Neuronal stem cell (in vitro differentiated cells): ENCODE measurements at regions not wholly inside any gene's neighbourhood (a gene's known extent, or its start where the extent isn't known, plus 50 kb on each side); places are given as distances from the start of the nearest gene placed in this dataset.

Experiments used
- DNase-seq: peaks from one replicate; pipeline ENCODE4 v3.0.0-alpha.2; 2013; ENCODE audit warnings: low spot score
- H2AFZ ChIP-seq: one replicate; pipeline ENCODE4 v1.6.1; 2013; ENCODE audit warnings: mild to moderate bottlenecking, low read length, inconsistent platforms
- H2AK5ac ChIP-seq: 2 replicates; pipeline ENCODE4 v1.6.1; 2013; ENCODE audit warnings: low read depth, mild to moderate bottlenecking, inconsistent platforms, low read length, moderate library complexity, mixed read lengths
- H2BK120ac ChIP-seq: 2 replicates; pipeline ENCODE4 v1.6.1; 2013; ENCODE audit warnings: low read depth, mild to moderate bottlenecking, inconsistent platforms, low read length, moderate library complexity, mixed read lengths
- H2BK12ac ChIP-seq: one replicate; pipeline ENCODE4 v1.6.1; 2013; ENCODE audit warnings: low read length, inconsistent platforms
- H2BK15ac ChIP-seq: 2 replicates; pipeline ENCODE4 v1.6.1; 2013; ENCODE audit warnings: mild to moderate bottlenecking, low read length, inconsistent platforms, mixed read lengths
- H2BK5ac ChIP-seq: one replicate; pipeline ENCODE4 v1.6.1; 2013; ENCODE audit warnings: inconsistent platforms, mild to moderate bottlenecking, low read length, moderate library complexity
- H3K14ac ChIP-seq: one replicate; pipeline ENCODE4 v1.6.1; 2013; ENCODE audit warnings: low read length, inconsistent platforms
- H3K18ac ChIP-seq: 2 replicates; pipeline ENCODE4 v1.6.1; 2013; ENCODE audit warnings: low read length, inconsistent platforms
- H3K23ac ChIP-seq: 2 replicates; pipeline ENCODE4 v1.6.1; 2013; ENCODE audit warnings: low read depth, mild to moderate bottlenecking, mixed read lengths, low read length, inconsistent platforms; ENCODE audit not compliant: poor library complexity
- H3K27ac ChIP-seq: replicated peaks from 3 replicates; pipeline ENCODE4 v1.5.1; 2013; ENCODE audit warnings: low read length, inconsistent platforms
- H3K27me3 ChIP-seq, 3 experiments: 2 replicates each; pipeline ENCODE4 v1.6.1; 2013; ENCODE audit warnings: low read length in 3 of 3, mild to moderate bottlenecking in 2 of 3, inconsistent platforms in 1 of 3, low read depth in 1 of 3, mixed read lengths in 1 of 3, moderate library complexity in 1 of 3; ENCODE audit not compliant: control insufficient read depth in 3 of 3, insufficient read depth in 3 of 3
- H3K36me3 ChIP-seq, 2 donors: replicated peaks in 1 of 2; 2 replicates each; pipeline ENCODE4 v1.6.1; 2013; ENCODE audit warnings: low read length in 2 of 2; ENCODE audit not compliant: control insufficient read depth in 2 of 2, insufficient read depth in 2 of 2
- H3K4ac ChIP-seq: 2 replicates; pipeline ENCODE4 v1.6.1; 2013; ENCODE audit warnings: inconsistent platforms, mild to moderate bottlenecking, low read length, moderate library complexity
- H3K4me1 ChIP-seq, 2 donors: 1 replicate in 1 of 2; 2 replicates in 1 of 2; pipeline ENCODE4 v1.6.1; 2013; ENCODE audit warnings: low read length in 2 of 2, low read depth in 1 of 2; ENCODE audit not compliant: control insufficient read depth in 2 of 2, insufficient read depth in 1 of 2
- H3K4me2 ChIP-seq: one replicate; pipeline ENCODE4 v1.6.1; 2013; ENCODE audit warnings: mild to moderate bottlenecking, low read length, inconsistent platforms; ENCODE audit not compliant: insufficient read depth, poor library complexity, severe bottlenecking
- H3K4me3 ChIP-seq, 2 donors: 2 replicates each; pipeline ENCODE4 v1.5.1; 2013; ENCODE audit warnings: low read length in 2 of 2, mild to moderate bottlenecking in 2 of 2, inconsistent platforms in 1 of 2, moderate library complexity in 1 of 2
- H3K79me1 ChIP-seq: one replicate; pipeline ENCODE4 v1.6.1; 2013; ENCODE audit warnings: low read depth, mild to moderate bottlenecking, inconsistent platforms, low read length, moderate library complexity
- H3K9ac ChIP-seq: one replicate; pipeline ENCODE4 v1.6.1; 2013; ENCODE audit warnings: mild to moderate bottlenecking, low read depth, low read length, inconsistent platforms; ENCODE audit not compliant: poor library complexity
- H3K9me3 ChIP-seq, 2 donors: replicated peaks in 1 of 2; 2 replicates each; pipeline versions ENCODE3 to v1.6.1; 2013; ENCODE audit warnings: low read length in 2 of 2, mild to moderate bottlenecking in 2 of 2, inconsistent platforms in 1 of 2, low read depth in 1 of 2, mixed read lengths in 1 of 2, moderate library complexity in 1 of 2; ENCODE audit not compliant: control insufficient read depth in 2 of 2, insufficient read depth in 1 of 2
- H4K8ac ChIP-seq: one replicate; pipeline ENCODE4 v1.6.1; 2013; ENCODE audit warnings: low read depth, mild to moderate bottlenecking, inconsistent platforms, low read length, moderate library complexity
- H4K91ac ChIP-seq: one replicate; pipeline ENCODE4 v1.6.1; 2013; ENCODE audit warnings: low read length, low read depth, mild to moderate bottlenecking, inconsistent platforms; ENCODE audit not compliant: poor library complexity
- WGBS, 2 donors: extraction: QIAGEN DNeasy Blood & Tissue Kit; methylation state at CpG; one replicate each; pipeline ENCODE4 v1.1.7; 2013; ENCODE audit warnings: missing lambda C conversion rate in 2 of 2, mixed read lengths in 1 of 2; ENCODE audit not compliant: insufficient read length in 2 of 2, insufficient replicate concordance in 1 of 2; ENCODE audit errors: extremely low coverage in 2 of 2; 5-methylcytosine and 5-hydroxymethylcytosine counted together

DNA sequence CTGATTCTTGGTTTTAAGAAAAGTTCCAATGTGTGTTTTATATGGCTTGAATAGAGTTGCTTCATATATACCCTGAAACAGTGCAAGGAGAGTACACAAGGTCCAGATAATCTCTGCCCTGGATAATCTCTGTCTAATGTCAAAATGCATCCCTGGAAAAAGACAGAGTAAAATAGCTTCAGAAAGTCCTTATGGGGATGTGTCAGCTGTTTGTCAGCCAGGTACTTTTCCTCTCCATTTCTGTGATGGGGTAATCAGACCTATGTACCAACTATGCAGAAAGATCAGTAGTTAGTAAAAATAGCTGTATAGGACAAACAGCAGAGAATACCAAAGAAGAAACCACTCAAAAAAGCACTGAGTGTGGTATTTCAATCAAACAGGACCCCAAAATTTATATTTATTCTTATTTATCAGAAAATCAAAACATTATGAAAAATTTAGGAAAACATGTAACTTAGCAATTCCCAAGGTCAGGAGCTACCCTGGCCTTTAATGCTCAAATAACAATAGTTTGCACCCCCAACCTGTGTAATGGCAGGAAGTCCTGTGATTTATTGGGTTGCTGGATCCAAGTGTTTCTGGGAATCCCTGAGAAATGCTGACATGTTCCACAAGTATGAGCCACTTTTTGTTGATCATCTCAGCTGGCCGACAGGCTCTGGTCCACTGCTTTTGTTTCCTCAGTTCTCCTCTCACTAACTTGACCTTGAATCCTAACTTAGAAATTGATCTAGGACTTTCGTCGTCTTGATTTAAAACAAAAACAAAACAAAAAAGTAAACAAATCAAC lies 69.6 kb downstream of the MDH1 start:
- H2AFZ ChIP-seq, result no peak overlapping the region

DNA sequence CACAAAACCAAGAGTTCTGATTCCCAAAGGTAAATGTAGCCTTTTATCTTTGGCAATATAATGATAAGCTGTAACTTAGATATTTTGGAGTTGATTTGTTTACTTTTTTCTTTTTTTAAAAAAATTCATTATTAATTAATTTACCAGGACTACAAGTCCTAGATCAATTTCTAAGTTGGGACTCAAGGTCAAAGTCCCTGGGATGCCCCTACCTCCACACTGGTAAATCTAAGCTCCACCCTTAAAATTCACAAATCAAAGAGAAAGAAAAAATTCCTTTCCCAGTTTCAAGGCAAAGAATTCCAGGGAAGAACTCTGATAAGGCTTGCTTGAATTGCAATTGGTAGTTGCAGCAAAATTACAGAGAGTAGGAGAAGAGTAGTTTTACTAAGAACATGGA lies 71.3 kb downstream of the MDH1 start:
- Histone ChIP-seq H4K91ac (no peak overlapping the region), H3K9me3 (no peaks in the 10 kb centered on the region), H3K14ac (no peak overlapping the region), H2BK120ac (no peak overlapping the region), H3K36me3 (no peaks in the 10 kb centered on the region), H3K4me1 (no peaks in the 10 kb centered on the region), H3K23ac (no peak overlapping the region), H3K27me3 (no peaks in the 10 kb centered on the region), H4K8ac (no peak overlapping the region), H3K9ac (no peak overlapping the region), H3K4me2 (no peak overlapping the region), H3K4ac (no peak overlapping the region), H3K27ac (no peak overlapping the region), H3K18ac (no peak overlapping the region), H2BK5ac (no peak overlapping the region), H3K79me1 (no peaks in the 10 kb centered on the region), H3K4me3 (no peak overlapping the region), H2BK12ac (no peak overlapping the region), H2BK15ac (no peak overlapping the region), H2AK5ac (no peak overlapping the region), H2AFZ (no peak overlapping the region)
- no peak for DNase-seq

More for the DNA sequence above, 69.6 kb downstream of the MDH1 start:
- Histone ChIP-seq H2BK15ac (no peak overlapping the region), H3K14ac (no peak overlapping the region), H3K36me3 (no peaks in the 10 kb centered on the region), H3K4me2 (no peak overlapping the region), H2AK5ac (no peak overlapping the region), H4K91ac (no peak overlapping the region), H3K23ac (no peak overlapping the region), H3K18ac (no peak overlapping the region), H3K4ac (no peak overlapping the region), H3K9me3 (no peaks in the 10 kb centered on the region), H3K79me1 (no peaks in the 10 kb centered on the region), H2BK120ac (no peak overlapping the region), H4K8ac (no peak overlapping the region), H2BK12ac (no peak overlapping the region), H3K4me1 (no peaks in the 10 kb centered on the region), H3K9ac (no peak overlapping the region), H3K27ac (no peak overlapping the region), H3K27me3 (no peaks in the 10 kb centered on the region), H3K4me3 (no peak overlapping the region), H2BK5ac (no peak overlapping the region)
- no CpG with 5 or more reads among the region's 3 CpGs for WGBS, 2 donors
- no peak for DNase-seq

DNA sequence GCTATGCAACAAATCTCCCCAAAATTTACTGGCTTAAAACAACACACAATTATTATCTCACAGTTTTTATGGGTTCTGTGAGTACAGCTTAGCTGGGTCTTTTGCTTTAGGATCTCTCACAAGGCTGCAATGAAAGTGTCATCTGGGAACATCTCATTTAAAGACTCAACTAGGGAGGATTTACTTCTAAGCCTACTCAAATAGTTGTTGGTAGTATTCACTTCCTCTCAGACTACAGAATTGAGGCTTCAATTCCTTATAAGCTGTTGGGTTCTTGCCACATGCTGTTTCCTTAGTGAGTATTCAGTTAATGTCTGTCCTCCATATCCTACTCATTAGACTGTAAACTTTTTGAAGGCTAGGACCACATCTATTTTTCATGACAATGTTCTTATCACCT lies 72.3 kb downstream of the MDH1 start:
- Histone ChIP-seq H3K4me3 (no peak overlapping the region), H2AK5ac (no peak overlapping the region), H2BK15ac (no peak overlapping the region), H2BK120ac (no peak overlapping the region), H2BK12ac (no peak overlapping the region), H3K36me3 (no peaks in the 10 kb centered on the region), H3K9ac (no peak overlapping the region), H3K4me1 (no peaks in the 10 kb centered on the region), H3K4me2 (no peak overlapping the region), H4K8ac (no peak overlapping the region), H4K91ac (no peak overlapping the region), H3K79me1 (no peaks in the 10 kb centered on the region), H3K18ac (no peak overlapping the region), H3K9me3 (no peaks in the 10 kb centered on the region), H3K23ac (no peak overlapping the region), H2BK5ac (no peak overlapping the region), H3K27ac (no peak overlapping the region), H3K27me3 (no peaks in the 10 kb centered on the region), H3K4ac (no peak overlapping the region), H3K14ac (no peak overlapping the region), H2AFZ (no peak overlapping the region)
- no peak for DNase-seq

DNA sequence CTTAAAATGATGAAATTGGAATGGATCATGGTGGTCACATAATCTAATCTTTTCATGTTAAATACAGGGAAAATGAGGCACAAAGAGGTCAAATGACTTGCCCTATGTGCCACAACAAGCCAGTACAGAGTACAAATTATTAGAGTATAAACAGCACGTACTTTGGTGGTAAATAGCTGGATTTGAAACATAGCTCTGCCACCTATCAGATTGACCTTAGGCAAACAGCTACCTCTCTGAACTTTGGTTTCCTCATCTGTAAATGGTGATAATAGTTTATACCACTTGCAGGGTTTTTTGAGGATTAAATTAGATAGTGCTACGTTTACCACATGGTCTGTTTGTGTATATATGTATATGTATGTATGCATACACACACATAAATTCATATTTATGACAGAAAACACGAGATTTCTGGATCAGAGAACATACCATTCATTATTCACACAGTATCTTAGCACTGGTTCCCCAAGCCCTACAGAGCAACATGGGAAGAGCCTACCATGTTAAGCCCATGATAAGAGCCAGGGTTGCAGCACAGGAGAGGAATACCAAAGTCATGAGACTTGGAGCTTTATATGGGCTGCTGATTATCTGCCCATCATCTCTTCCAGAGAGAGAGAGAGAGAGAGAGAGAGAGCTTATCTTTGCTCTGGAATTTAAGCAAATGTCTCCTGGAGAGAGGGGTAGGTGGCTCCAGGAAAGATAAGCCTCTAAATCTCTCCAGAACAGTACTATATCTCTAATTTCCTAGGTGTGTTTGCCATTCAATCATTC lies 73.5 kb downstream of the MDH1 start:
- no peak overlapping the region for H2AFZ ChIP-seq
- no peak overlapping the region for H3K27ac ChIP-seq
- no peak overlapping the region for H3K9ac ChIP-seq
- H2AK5ac ChIP-seq, result no peak overlapping the region
- H3K4me3 ChIP-seq, result no peak overlapping the region
- H3K79me1 ChIP-seq, result no peaks in the 10 kb centered on the region
- H3K4ac ChIP-seq, result no peak overlapping the region
- no peak overlapping the region for H3K14ac ChIP-seq
- no peaks in the 10 kb centered on the region for H3K9me3 ChIP-seq
- DNase-seq, result no peak
- no peaks in the 10 kb centered on the region for H3K36me3 ChIP-seq
- no peak overlapping the region for H2BK15ac ChIP-seq
- H3K18ac ChIP-seq, result no peak overlapping the region
- no CpG with 5 or more reads among the region's 3 CpGs for WGBS, 2 donors
- no peak overlapping the region for H2BK12ac ChIP-seq
- H4K8ac ChIP-seq, result no peak overlapping the region
- no peak overlapping the region for H2BK5ac ChIP-seq
- H3K4me1 ChIP-seq, result peaks cover 0 to 4% of the 10 kb centered on the region in 2 donors
- no peak overlapping the region for H3K23ac ChIP-seq
- H4K91ac ChIP-seq, result no peak overlapping the region
- H3K27me3 ChIP-seq, result no peaks in the 10 kb centered on the region
- no peak overlapping the region for H2BK120ac ChIP-seq
- no peak overlapping the region for H3K4me2 ChIP-seq
